Epithelial cell of prostate (primary cell): ENCODE measurements at regions not wholly inside any gene's neighbourhood (a gene's known extent, or its start where the extent isn't known, plus 50 kb on each side); places are given as distances from the start of the nearest gene placed in this dataset.
A peak's percentile ranks its signal among the peaks of the same experiment; 100 is the strongest.

ENCODE experiments used
- DNase-seq: peaks from one replicate; pipeline ENCODE4 v3.0.0-alpha.2; 2011; ENCODE audit warnings: low read depth, low spot score
- H3K27ac ChIP-seq: fragments of 450-650 bp; 2 replicates; pipeline ENCODE4 v1.5.1; 2017; ENCODE audit warnings: mild to moderate bottlenecking

DNA sequence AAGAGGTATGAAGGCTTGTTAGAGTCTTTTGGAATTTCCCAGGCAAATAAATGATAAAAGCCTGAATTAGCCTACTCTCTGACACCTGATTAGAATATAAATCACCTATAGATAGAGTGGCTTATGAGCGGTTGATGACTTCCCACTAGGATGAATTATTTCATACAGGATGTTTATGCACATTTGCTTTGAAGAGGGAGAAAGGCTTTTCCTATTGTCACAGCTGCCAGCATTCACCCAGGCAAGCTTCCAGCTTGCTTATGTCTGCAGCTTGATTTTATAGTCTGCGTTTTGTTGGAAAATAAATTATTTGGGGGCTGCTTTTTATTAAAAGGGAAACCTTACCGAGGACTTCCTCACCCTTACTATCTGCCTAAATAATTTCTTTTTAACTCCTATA, 51.3 kb upstream of the EIF2S2 start:
- H3K27ac ChIP-seq: no peak overlapping the region
- DNase-seq: no peak

GRCh38 chr20:34164381-34164984, 52.4 kb upstream of the EIF2S2 start:
- H3K27ac ChIP-seq: no peak overlapping the region
- no peak for DNase-seq

GRCh38 chr20:34165018-34165619, 53.1 kb upstream of the EIF2S2 start:
- no peak for DNase-seq
- no peak overlapping the region for H3K27ac ChIP-seq

DNA sequence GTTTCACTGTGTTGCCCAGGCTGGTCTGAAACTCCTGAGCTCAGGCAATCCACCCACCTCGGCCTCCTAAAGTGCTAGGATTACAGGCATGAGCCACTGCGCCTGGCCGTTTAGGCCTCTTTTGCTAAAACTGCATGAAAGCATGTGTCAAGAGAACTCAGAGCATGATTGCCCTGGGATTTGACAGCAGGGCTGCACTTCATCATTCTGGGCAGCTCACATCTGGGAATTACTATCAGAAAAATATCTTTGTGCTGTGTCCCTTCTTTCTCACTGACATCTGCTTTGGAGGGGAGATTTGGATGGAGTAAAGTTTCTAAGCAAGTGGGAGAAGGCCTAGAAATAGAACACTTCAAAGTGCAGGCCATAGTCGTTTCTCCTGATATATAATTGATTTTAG, 59.6 kb upstream of the EIF2S2 start:
- no peak for DNase-seq

DNA sequence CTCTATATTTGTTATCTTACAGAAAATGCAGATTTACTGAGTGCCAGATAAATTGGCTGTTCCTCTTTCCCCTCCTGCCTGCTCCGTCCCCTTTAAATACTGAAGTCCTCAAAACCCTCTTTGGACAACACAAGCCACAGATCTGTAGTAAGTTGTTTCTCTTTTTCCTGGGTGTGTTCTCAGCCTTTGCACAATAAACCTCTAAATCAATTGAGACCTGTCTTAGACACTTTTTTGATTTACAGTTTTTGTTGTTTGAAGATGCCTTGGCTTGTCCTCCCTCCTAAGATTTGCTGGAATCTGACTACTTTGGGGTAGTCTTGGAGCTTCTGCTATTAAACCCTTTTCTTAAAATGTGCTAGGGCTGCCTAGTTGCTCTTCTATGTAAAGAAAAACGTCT, 60.9 kb upstream of the EIF2S2 start:
- DNase-seq: no peak
- H3K27ac ChIP-seq: no peak overlapping the region

More for the DNA sequence above, 59.6 kb upstream of the EIF2S2 start:
- no peak overlapping the region for H3K27ac ChIP-seq

DNA sequence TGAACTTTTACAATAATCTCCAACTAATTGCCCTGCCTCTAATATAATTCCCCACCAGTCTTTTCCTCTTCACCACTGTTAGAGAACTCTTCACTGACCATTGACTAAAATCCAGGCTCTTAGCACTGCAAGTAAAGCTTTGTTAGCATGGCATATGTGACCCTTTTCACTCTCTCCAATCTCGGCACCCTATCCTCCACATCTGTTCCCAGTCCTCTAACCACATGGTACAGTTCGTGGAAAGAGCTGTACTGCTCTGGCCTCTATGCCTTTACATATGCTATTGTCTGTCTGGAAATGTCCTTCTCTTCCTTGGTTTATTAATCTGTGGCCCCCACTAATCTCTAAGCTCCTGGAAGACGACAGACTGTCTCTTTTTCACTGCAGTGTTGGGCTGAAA, 63.0 kb upstream of the EIF2S2 start:
- no peak overlapping the region for H3K27ac ChIP-seq
- no peak for DNase-seq

DNA sequence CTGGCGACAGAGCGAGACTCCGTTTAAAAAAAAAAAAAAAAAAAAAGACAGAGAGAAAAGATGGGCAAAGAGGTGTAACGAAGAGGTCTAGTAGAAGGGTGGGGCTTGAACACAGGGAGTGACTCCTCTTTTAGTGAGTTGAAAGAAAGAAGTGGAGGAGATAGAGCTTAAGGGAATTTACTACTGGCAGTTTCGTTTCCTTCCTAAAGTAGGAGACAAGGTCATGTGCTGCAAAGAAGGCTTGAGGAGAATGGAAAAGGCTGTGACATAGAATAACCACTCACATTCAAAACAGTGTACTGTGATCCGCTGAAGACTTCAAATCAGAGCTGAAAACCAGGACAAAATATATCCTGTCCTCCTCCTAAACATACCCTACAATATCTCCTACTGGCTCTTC, 63.8 kb upstream of the EIF2S2 start:
- no peak overlapping the region for H3K27ac ChIP-seq
- DNase-seq: no peak

DNA sequence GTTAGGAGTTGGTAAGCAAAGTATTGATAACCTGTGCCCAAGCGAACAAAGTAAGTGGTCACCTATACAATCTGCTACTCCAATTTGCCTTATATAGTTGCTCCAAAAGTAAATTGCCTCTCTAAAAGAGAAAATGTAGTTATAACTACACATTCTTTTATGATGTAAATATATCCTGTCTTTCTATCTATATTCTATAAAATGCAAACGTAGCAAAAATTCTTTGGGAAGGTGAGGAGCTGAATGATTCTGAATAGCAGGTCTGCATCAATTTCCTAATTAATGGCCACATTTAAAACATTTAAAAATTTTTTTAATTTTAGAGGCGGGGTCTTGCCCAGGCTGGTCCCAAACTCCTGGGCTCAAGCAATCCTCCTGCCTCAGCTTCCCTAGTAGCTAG, 64.2 kb upstream of the ASIP start:
- no peak for DNase-seq
- no peak overlapping the region for H3K27ac ChIP-seq

- peak; percentile 18 for DNase-seq
- peak overlapping the region; percentile 61 for H3K27ac ChIP-seq
These were observed 61.4 kb upstream of the ASIP start for GRCh38 chr20:34179637-34180360.

DNA sequence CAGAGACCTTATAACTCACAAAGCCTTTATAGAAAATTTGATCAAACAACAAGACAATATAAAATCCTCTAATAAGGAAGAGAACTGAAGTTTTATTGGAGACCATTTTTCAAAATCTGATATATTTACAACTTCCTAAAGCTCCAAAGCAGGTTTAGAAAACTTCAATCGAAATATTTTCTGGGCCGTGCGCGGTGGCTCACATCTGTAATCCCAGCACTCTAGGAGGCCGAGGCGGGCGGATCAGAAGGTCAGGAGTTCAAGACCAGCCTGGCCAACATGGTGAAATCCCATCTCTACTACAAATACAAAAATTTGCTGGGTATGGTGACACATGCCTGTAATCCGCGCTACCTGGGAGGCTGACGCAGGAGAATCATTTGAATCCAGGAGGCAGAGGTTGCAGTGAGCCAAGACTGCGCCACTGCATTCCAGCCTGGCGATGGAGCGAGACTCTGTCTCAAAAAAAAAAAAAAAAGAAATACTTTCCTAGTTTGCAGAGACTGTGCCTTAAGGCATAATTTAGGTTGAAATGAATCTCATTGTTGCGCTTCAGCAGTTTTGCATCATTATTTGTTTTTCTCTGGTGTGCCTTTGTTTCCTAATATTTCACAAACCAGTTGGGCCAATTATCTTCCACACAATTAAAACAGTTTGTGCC, 60.6 kb upstream of the ASIP start:
- peak overlapping the region; percentile 61 for H3K27ac ChIP-seq
- DNase-seq: peak; percentile 36

DNA sequence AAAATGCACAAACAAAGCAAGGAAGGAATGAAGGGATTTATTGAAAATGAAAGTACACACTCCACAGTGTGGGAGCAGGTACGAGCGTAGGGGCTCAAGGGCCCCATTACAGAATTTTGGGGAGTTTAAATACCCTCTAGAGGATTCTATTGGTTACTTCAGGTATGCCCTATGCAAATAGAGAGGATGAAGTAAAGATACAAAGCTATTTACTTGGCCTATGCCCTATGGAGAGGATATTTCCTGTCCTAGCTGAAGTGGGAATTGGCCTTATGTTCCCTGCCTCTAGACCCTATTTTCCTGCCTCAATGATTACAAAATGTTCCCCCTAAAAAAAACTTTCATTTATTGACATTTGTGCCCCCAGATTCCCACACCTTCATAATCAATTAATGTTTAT, 59.7 kb upstream of the ASIP start:
- peak overlapping the region; percentile 61 for H3K27ac ChIP-seq
- DNase-seq: no peak

GRCh38 chr20:34185766-34186620, 55.2 kb upstream of the ASIP start:
- no peak overlapping the region for H3K27ac ChIP-seq
- no peak for DNase-seq

GRCh38 chr20:34189572-34190163, 51.6 kb upstream of the ASIP start:
- no peak for DNase-seq
- no peak overlapping the region for H3K27ac ChIP-seq

DNA sequence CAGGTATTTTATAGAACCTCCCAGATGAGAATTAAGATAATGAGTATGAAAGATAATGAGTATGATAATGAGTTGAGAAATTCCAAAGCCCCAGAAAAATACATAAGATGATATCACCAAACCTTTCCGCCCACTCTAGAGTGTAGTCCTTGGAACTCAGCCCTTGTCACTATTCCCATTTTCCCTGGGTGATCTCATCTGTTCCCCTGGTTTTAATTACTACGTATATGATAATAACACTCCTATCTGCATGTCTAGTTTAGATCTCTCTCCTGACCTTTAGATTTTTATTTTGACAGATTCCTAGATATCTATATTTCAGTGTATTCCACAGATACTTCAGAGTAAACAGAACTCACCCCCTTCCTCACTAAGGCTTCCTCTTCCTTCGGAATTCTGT, 51.0 kb upstream of the ASIP start:
- H3K27ac ChIP-seq: no peak overlapping the region
- DNase-seq: no peak

GRCh38 chr20:34190679-34191090, 50.5 kb upstream of the ASIP start:
- DNase-seq: peak; percentile 31

More at GRCh38 chr20:34190679-34191090, 50.5 kb upstream of the ASIP start:
- no peak overlapping the region for H3K27ac ChIP-seq
